ENCODE measurements at regions not wholly inside any gene's neighbourhood (a gene's known extent, or its start where the extent isn't known, plus 50 kb on each side); places are given as distances from the start of the nearest gene placed in this dataset.
A peak's percentile ranks its signal among the peaks of the same experiment; 100 is the strongest.

- Histone ChIP-seq H3K27me3 (no peaks in the 10 kb centered on the region), H3K9me3 (no peaks in the 10 kb centered on the region), H3K4me1 (peaks cover 7% of the 10 kb centered on the region), H3K36me3 (replicated peaks in 1 of 2; ENCODE audit: insufficient read depth in 1 of 2, low read depth in 2 of 2) (no peaks in the 10 kb centered on the region), H3K4me3 (no peak overlapping the region), H3K27ac (no peak overlapping the region)
- DNase-seq = no peak
- intact Hi-C loops (cut with DNase I) = no loop called here
- no peak for TF ChIP-seq POLR2A (IDR thresholded peaks at IDR 0.05)
- 36 to 48% methylated on average over 1 of the region's 1 CpG for WGBS, 2 donors
- ATAC-seq = no peak
Observed at GRCh38 chr15:78697449-78697848, 56.4 kb upstream of the CHRNB4 start.

- TF ChIP-seq CTCF (IDR thresholded peaks at IDR 0.05) = no peak
- TF ChIP-seq POLR2A (IDR thresholded peaks at IDR 0.05) = no peak
- intact Hi-C loops (cut with DNase I) = no loop called here
- Histone ChIP-seq H3K4me3 (no peak overlapping the region), H3K4me1 (peaks cover 7% of the 10 kb centered on the region), H3K27ac (no peak overlapping the region), H3K36me3 (replicated peaks in 1 of 2; ENCODE audit: insufficient read depth in 1 of 2, low read depth in 2 of 2) (no peaks in the 10 kb centered on the region), H3K9me3 (no peaks in the 10 kb centered on the region), H3K27me3 (no peaks in the 10 kb centered on the region)
- ATAC-seq (no peak), DNase-seq (no peak)
Observed at GRCh38 chr15:78696436-78696835, 55.4 kb upstream of the CHRNB4 start.

- intact Hi-C loops (cut with DNase I) = no loop called here
- peaks cover 7% of the 10 kb centered on the region for H3K4me1 ChIP-seq
- no peak overlapping the region for H3K27ac ChIP-seq
- WGBS, 2 donors = 21 to 38% methylated on average over 3 of the region's 3 CpGs
- peak in 4 of 7 experiments; percentile 5 to 31 (median 26) for TF ChIP-seq CTCF (IDR thresholded peaks at IDR 0.05)
- TF ChIP-seq POLR2A (IDR thresholded peaks at IDR 0.05) = no peak
- no peaks in the 10 kb centered on the region for H3K36me3 ChIP-seq (replicated peaks in 1 of 2; ENCODE audit: insufficient read depth in 1 of 2, low read depth in 2 of 2)
- no peaks in the 10 kb centered on the region for H3K9me3 ChIP-seq
- DNase-seq (peak; percentile 40 to 79 (median 66)), ATAC-seq (peak; percentile 35)
- H3K27me3 ChIP-seq = no peaks in the 10 kb centered on the region
- no peak overlapping the region for H3K4me3 ChIP-seq
Observed at GRCh38 chr15:78695854-78696253, 54.8 kb upstream of the CHRNB4 start.

- DNase-seq (no peak), ATAC-seq (no peak)
- Histone ChIP-seq H3K4me1 (peaks cover 7% of the 10 kb centered on the region), H3K9me3 (no peaks in the 10 kb centered on the region), H3K36me3 (replicated peaks in 1 of 2; ENCODE audit: insufficient read depth in 1 of 2, low read depth in 2 of 2) (no peaks in the 10 kb centered on the region), H3K27ac (no peak overlapping the region), H3K4me3 (no peak overlapping the region), H3K27me3 (no peaks in the 10 kb centered on the region)
- TF ChIP-seq CTCF (IDR thresholded peaks at IDR 0.05) (no peak), POLR2A (IDR thresholded peaks at IDR 0.05) (no peak)
- intact Hi-C loops (cut with DNase I) = no loop called here
Observed at GRCh38 chr15:78695046-78695671, 54.1 kb upstream of the CHRNB4 start.

GRCh38 chr15:78691851-78692421 is 50.9 kb upstream of the CHRNB4 start:
- Histone ChIP-seq H3K36me3 (replicated peaks in 1 of 2; ENCODE audit: insufficient read depth in 1 of 2, low read depth in 2 of 2) (no peaks in the 10 kb centered on the region), H3K4me1 (peaks cover 7% of the 10 kb centered on the region), H3K4me3 (no peak overlapping the region), H3K27me3 (no peaks in the 10 kb centered on the region), H3K27ac (no peak overlapping the region), H3K9me3 (no peaks in the 10 kb centered on the region)
- intact Hi-C loops (cut with DNase I) = no loop called here
- ATAC-seq = no peak
- TF ChIP-seq POLR2A (IDR thresholded peaks at IDR 0.05) = no peak
- no peak for DNase-seq
- 79 to 89% methylated on average over 3 of the region's 3 CpGs for WGBS, 2 donors

All from body of pancreas (tissue), 4 donors.